NCI-H2081 treated with DMSO at 0.1 percent for 48 hours (cell line): ENCODE measurements at regions not wholly inside any gene's neighbourhood (a gene's known extent, or its start where the extent isn't known, plus 50 kb on each side); places are given as distances from the start of the nearest gene placed in this dataset.
A peak's percentile ranks its signal among the peaks of the same experiment; 100 is the strongest.
"Not testable (repeated sequence)": the region's sequence is repeated elsewhere in the genome, so short reads cannot be mapped to it uniquely, and the experiment has no call there.

Source experiments
- DNase-seq: peaks from one replicate; lab custom pipeline; 2025; lab: John Stamatoyannopoulos, UW

- no peak for DNase-seq
Measured at GRCh38 chr15:24835301-24835700, 119.5 kb upstream of the SNRPN start.

DNA sequence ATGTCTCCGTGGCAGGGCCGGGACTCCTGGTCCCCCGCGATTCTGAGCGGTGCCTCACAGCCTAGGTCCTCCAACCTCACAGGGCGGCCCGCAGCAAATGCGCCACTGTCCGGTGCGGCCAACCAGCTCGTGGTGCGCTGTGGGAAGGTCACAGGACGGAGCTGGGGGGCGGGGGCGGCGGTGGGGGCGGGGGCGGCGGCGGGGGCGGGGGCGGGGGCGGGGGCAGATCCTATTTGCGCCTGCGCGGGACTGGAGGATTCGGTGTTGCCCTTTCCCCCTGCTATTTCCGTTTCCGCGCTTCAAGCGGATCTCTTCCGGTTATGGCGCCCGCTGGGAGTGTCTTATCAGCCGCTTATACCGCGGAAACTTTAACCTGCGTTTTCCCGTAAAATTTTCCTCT, 106.7 kb upstream of the SNRPN start:
- peak; percentile 16 for DNase-seq

GRCh38 chr15:24856397-24857390, 98.1 kb upstream of the SNRPN start:
- no peak for DNase-seq

DNA sequence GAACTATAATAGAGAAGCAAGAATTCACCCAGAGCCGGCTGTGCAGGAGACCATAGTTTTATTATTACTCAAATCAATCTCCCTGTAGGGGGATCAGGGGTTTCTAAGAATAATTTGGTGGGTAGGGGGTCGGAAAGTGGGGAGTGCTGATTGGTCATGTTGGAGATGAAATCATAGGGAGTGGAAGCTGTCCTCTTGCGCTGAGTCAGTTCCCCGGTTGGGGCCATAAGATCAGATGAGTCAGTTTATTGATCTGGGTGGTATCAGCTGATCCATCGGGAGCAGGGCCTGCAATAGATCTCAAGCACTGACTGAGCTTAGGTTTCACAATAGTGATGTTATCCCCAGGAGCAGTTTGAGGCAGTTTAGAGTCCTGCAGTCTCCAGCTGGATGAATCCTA, 97.0 kb upstream of the SNRPN start:
- DNase-seq, result no peak

GRCh38 chr15:24858183-24858582, 96.6 kb upstream of the SNRPN start:
- not testable (repeated sequence) for DNase-seq

GRCh38 chr15:24858737-24859601, 95.8 kb upstream of the SNRPN start:
- no peak for DNase-seq

DNA sequence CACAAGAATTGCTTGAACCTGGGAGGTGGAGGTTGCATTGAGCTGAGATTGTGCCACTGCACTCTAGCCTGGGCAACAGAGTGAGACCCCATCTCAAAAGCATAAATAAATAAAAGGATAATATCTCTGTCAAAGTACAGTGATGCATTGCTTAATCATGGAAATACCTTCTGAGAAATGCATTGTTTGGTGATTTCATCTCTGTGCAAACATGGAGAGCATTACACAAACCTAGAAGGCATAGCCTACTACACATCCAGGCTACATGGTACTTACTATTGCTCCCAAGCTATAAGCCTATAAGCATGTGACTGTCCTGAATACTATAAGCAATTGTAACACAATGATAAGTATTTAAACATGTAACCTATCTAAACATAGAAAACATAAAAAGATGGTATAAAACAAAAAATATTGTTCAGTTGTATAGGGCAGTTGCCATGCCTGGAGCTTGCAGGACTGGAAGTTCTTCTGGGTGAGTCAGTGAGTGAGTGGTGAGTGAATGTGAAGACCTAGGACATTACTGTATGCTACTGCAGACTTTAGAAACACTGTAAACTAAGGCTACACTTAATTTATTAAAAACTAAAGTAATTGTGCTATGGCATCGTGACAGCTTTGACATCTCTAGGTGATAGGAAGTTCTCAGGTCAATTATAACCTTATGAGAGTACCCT, 93.6 kb upstream of the SNRPN start:
- no peak for DNase-seq

DNA sequence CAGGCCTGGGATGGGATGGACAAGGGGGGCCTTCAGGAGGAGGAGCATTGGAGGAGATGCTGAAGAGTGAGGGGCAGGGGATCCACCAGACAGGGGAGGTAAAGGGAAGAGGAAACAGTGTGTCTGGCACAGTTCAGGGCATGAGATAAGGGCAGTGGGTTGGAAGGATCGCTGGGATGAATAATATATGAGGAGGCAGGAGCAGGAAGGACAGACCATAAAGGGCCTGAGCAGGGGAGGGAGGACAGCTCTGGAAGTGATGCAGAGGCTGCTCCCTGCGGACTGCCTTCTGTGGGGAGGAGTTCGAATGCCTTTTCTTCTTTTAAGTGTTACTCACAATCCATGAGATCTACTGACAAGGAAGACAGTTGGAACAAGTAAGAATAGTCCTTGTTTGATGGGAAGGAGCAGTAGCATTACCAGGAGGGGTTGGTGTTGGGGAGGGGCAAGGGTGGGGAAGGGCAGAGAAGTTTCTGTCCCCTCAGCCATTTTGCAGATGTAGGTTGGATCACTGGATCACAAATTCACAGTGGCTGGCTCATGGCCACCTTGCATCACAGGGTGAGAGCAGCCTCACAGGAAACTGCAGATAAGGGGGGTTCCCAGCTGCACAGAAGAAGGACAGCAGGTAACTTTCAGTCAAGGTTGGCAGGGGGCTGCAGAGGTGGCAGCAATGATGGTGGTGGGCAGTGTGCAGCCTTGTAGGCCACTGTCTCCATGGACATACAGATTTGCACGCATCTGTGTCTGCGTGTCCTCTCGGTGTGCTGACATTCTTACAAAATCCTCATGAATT, 91.9 kb upstream of the SNRPN start:
- DNase-seq, result no peak

GRCh38 chr15:24865303-24865702, 89.5 kb upstream of the SNRPN start:
- DNase-seq, result no peak

DNA sequence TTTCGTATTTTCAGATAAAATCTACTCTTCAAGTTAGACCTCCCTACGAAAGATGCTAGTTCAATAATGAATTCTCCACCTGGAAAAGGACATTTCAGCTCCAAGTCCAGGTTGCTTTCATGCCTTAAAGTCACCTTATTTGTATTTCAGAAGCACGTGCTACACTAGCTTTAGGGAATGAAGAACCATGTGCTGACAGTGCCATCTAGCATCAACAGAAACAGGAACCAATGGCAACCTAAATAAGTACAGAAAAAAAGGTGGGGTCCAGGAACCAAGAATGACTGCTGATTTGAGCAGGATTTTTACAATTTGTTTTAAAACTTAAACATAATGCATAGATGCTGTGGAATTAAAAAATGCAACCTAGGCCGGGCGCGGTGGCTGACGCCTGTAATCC, 77.6 kb upstream of the SNRPN start:
- DNase-seq, result no peak

GRCh38 chr15:24878153-24878552, 76.6 kb upstream of the SNRPN start:
- no peak for DNase-seq

GRCh38 chr15:24879492-24879891, 75.3 kb upstream of the SNRPN start:
- no peak for DNase-seq

- no peak for DNase-seq
Measured at GRCh38 chr15:24880663-24881062, 74.1 kb upstream of the SNRPN start.

GRCh38 chr15:24886538-24886937, 68.2 kb upstream of the SNRPN start:
- no peak for DNase-seq

- DNase-seq, result no peak
Measured at GRCh38 chr15:24898715-24899272, 56.0 kb upstream of the SNRPN start.

GRCh38 chr15:24899367-24899766, 55.4 kb upstream of the SNRPN start:
- no peak for DNase-seq

- no peak for DNase-seq
Measured at GRCh38 chr15:24899795-24900194, 55.0 kb upstream of the SNRPN start.

DNA sequence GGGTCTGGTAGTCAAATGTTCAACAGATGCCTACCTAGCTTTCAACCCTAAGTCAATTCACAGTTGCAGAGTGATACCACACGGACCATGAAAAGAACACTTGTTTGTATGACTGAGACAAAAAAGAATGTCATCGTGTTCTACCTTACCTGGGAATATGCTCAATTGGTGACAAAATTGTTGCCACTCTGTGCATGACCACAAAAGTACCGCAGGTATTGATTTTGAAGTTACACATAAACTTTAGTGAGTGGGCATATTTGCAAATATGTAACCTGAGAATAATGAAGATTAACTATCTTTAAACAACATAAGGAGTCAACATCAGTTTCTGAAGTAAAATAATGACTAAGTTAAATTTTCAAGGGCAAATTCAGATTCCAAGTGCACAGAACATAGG, 53.4 kb upstream of the SNRPN start:
- DNase-seq, result no peak
